GM23248 (cell line): ENCODE measurements at regions not wholly inside any gene's neighbourhood (a gene's known extent, or its start where the extent isn't known, plus 50 kb on each side); places are given as distances from the start of the nearest gene placed in this dataset.

Source experiments
- EZH2 ChIP-seq: fragments of 200-600 bp; sonication (generic); IDR thresholded peaks from 2 replicates; pipeline ENCODE4 v1.6.1; 2018; ENCODE audit warnings: antibody characterized with exemption, mild to moderate bottlenecking; ENCODE audit not compliant: insufficient read depth, poor library complexity, severe bottlenecking
- EZH2phosphoT487 ChIP-seq: fragments of 200-600 bp; sonication (generic); IDR thresholded peaks from 2 replicates; pipeline ENCODE4 v1.6.1; 2018; ENCODE audit warnings: antibody characterized with exemption, moderate library complexity, mild to moderate bottlenecking, low read depth; ENCODE audit not compliant: insufficient read depth

GRCh38 chr13:90696254-90696653 is 651.2 kb upstream of the MIR17HG start:
- TF ChIP-seq EZH2: no peak
- TF ChIP-seq EZH2phosphoT487: no peak
